DMS53 (cell line): ENCODE measurements at regions not wholly inside any gene's neighbourhood (a gene's known extent, or its start where the extent isn't known, plus 50 kb on each side); places are given as distances from the start of the nearest gene placed in this dataset.

Source experiments
- DNase-seq: peaks from one replicate; lab custom pipeline; 2025; lab: John Stamatoyannopoulos, UW

DNA sequence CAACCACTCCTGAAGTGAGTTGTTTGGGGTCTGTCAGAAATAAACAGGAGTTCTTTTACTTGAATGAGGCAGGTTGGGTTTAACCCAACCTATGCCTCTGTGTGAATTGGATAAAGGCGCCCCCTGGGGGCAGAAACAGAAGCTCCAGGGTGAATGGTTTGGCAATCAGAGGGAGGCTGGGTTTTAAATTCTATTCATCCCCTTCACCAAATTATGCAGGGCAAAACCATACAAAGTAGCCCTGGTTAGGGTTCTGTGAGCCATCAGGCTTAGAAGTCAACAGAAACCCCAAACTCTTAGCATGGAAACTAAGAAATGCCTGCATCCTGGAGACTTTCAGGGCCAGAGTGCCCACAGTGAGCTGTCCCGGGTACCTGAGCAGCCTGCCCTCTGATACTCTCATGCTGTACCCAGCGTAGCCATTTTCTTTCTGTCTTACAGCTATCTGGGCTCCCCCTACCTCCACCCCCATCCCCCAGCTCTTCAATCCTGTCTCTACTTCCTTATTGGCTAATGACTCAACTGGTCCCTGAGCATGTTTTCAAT lies 241.5 kb downstream of the ICOS start:
- DNase-seq: peak; percentile 55

GRCh38 chr2:204180649-204181048 lies 244.1 kb downstream of the ICOS start:
- DNase-seq: peak; percentile 63

- DNase-seq: no peak
Measured at GRCh38 chr2:204183608-204184007, 247.0 kb downstream of the ICOS start.

DNA sequence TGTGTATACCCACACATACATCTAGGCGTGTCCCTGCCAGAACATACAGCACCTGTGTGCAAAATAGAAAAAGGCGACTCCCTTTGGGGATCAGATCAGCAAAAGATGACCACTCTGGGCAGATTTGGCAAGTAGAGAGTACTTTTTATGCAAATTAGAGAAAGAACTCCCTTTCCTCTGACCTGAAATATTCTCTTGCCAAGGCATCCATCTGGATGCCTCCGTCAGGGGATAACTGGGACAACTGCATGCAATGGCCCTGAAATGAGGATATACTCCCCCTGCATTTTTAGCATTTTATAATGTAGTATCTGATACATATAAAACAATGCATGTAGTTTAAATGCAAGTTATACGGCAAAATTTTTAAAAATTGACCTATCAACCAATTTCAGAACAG lies 247.7 kb downstream of the ICOS start:
- no peak for DNase-seq

- DNase-seq: peak; percentile 85
Measured at GRCh38 chr2:204187229-204188083, 250.9 kb downstream of the ICOS start.

DNA sequence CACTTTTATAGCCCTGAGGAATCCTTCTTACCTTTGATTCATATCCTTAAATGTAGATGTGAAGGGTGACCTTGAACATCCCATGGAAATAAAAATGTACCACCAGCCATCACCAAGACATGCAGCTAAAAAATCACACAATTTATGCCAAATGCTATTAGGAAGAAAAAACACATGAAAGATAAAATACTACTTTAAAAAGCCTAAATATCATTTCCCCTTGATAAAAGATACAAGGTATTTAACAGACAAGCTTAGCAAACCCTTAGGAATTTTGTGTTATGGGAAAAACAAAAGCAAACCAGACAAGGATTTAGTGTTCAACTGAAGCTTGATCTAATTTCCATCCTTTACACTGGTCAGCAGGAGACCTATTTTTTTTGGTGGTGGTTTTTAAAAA lies 255.0 kb downstream of the ICOS start:
- no peak for DNase-seq

DNA sequence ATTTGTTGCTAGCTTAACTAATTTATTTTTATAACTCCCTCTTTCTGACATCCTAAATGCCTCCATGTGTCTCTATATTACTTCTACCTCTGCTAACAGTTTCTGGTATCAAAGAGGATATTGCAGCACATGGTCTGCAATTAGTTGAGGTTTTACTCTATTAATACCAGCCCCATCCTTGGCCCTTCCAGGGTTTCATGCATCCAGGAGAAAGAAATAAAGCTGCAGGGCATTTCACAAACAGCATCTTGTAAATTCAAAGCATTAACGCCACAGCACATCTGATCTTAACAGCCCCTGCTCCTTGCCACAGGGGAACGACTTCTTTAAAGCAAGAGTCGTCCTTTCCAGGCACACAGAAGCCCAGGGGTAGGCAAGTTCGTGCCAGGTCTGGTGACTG lies 258.9 kb downstream of the ICOS start:
- DNase-seq: no peak

DNA sequence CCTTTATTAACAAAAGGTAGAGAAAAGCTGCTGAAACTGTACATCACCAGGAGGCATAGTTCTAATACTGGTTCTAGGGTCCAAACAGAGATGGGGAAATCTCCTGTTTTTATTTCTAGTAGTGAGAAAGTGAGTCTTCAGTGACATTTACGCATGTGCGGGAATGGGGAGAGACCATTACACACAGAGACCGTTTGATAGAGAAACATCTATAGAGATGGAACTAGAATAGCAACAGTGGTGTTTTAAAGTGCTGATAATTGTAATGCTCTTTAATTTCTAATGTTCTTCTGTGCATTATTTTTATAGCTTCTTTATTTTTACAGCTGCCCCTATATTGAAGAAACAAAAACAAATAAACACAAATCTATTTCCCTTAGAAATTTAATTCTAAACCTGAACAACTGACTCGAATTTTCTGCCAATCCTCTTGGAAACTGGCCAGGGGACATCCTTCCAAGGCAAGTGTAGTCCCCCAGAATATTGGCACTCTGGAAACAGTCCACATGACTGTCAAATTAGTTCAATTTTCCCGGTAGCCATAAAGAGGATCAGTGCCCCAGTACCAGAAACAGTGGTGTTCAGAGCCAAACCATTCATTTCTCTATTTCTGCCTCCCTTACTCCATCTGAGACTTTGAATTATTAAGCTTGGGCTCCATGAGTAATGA lies 260.9 kb downstream of the ICOS start:
- no peak for DNase-seq

DNA sequence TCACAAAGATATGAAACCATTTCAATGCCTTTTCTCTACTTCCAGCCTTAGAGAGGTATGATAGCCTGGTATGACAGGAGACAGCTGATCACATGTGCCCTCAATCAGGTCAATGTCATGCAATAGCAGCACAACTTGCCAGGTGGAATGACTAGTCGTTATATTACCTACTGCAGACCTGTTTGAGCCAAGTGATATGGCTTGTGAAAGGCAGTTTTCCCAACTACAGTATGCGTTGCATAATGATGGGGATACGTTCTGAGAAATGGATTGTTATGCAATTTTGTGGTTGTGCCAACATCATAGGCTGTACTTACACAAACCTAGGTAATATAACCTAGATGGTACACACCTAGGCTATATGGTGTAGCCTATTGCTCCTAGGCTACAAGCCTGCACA lies 262.8 kb downstream of the ICOS start:
- DNase-seq: no peak

- no peak for DNase-seq
Measured at GRCh38 chr2:204201507-204201906, 264.9 kb downstream of the ICOS start.

DNA sequence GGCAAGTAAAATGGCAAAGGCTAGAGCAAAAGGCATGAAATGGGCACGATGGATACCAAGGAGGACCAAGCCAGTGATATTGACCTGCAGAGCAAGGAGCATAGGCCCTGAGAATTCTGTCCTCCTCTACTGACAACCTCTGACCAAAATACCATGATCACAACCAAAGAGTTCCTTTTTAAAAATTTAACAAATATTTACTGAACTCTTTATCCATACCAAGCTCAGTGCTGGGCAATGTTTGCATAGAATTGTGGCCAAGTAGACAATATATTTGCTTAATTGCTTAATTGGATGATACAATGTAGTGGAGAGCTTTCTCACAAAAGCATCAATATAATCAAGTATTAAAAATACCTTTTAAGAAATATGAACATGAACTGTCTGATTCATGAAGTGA lies 265.7 kb downstream of the ICOS start:
- no peak for DNase-seq

DNA sequence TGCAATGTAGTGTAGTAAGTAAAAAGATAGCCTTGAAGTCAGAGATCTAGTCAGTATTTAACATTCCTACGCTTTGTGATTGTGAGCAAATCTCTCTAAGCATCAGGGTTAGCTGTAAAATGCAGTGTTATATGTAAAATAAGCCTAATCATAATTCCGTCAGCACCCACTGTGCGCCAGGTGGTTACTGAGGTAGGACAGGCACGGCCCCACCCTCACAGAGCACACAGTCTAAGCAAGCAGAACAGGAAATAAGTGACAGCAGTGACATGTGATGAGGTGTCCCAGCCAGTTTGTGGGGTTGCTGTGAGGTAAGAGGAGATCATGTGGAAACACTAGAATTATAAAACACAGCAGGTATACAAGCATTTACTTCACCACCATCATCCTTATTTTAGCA lies 267.1 kb downstream of the ICOS start:
- DNase-seq: peak; percentile 21

DNA sequence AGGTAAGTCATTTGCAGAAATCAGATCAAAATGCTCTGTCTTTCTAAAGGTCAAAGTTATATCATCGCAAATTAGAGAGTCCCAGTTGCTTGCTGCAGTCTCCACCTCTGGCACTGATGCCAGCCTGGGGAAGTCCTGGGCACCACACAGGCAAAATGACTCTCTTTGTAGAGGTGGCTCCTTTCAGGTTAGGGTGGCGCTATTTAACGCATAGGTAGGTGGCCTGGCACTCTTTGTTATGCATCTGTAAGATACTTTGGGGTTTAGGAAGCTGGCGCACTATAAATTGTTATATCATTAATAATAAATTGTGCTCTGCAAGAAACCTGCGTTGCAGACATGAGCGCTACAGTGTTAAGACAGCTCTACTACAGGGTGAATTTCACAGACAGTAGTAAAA lies 268.5 kb downstream of the ICOS start:
- DNase-seq: no peak

DNA sequence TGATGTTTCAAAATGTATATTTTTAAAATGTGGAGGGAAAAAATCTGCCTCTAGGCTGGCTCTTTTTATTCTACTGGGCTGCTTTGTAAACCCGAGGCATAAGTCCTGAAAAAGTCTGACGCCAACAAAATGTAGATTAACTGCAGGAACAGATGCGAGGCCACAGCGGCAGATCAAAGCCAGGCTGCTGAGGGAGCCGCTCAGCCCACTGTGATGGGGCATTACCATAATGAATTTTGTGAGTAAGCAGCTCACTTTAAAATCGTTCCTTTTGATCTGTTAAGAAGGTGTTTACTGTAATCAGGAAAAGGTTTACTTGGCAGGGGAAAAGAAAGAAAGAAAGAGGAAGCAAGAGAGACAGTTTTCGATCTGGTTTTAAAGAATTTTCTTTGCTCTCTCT lies 269.0 kb downstream of the ICOS start:
- no peak for DNase-seq

GRCh38 chr2:204207866-204208265 lies 271.3 kb downstream of the ICOS start:
- DNase-seq: no peak

DNA sequence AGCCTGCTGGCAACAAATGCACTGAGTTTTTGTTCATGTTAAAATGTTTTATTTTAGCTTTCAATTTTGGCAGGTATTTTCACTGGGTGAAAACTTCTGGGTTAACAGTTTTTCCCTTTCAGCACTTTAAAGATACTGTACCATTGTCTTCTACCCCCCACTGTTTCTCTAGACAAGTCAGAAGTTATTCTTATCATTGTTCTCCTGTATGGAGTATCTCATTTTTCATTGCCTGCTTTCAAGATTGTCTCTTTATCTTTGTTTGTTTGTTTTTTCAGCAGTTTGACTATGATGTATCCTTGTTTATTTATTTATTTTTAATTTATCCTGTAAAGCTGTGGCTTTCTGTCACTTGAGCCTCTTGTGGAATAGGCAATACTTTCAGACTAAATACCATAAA lies 277.0 kb downstream of the ICOS start:
- no peak for DNase-seq

GRCh38 chr2:204218040-204218439 lies 281.5 kb downstream of the ICOS start:
- no peak for DNase-seq

DNA sequence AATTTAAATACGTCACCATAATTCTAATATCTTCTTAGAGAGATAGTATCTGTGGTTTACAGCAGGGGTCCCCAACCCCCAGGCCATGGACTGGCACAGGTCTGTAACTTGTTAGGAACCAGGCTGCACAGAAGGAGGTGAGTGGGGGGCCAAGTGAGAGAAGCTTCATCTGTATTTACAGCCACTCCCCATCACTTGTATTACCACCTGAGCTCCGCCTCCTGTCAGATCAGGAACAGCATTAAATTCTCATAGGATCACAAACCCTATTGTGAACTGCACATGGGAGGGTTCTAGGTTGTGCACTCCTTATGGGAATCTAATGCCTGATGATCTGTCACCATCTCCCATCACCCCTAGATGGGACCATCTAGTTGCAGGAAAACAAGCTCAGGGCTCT lies 282.6 kb downstream of the ICOS start:
- no peak for DNase-seq

GRCh38 chr2:204220896-204221295 lies 284.3 kb downstream of the ICOS start:
- peak; percentile 8 for DNase-seq

GRCh38 chr2:204223046-204223445 lies 286.5 kb downstream of the ICOS start:
- no peak for DNase-seq

DNA sequence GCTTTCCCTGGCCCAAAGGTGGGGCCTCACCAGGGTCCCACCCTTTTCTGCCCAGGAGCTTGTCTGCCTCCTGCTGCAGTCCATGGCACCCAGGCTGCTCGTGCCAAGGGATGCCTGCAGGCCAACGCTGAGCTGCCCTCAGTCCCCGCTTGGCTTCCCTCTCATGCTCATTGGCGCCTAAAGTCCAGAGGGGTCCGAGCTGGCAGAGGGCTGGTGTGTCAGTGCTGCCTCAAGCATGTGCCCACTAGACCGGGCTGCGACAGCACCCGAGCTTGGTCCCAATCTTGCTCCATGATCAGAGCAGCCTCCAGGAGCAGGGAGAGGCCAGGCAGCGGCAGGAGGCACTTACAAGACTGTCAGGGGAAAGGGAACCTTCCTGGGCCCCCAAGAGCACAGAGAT lies 287.0 kb downstream of the ICOS start:
- no peak for DNase-seq

GRCh38 chr2:204225671-204226073 lies 289.1 kb downstream of the ICOS start:
- peak; percentile 16 for DNase-seq

DNA sequence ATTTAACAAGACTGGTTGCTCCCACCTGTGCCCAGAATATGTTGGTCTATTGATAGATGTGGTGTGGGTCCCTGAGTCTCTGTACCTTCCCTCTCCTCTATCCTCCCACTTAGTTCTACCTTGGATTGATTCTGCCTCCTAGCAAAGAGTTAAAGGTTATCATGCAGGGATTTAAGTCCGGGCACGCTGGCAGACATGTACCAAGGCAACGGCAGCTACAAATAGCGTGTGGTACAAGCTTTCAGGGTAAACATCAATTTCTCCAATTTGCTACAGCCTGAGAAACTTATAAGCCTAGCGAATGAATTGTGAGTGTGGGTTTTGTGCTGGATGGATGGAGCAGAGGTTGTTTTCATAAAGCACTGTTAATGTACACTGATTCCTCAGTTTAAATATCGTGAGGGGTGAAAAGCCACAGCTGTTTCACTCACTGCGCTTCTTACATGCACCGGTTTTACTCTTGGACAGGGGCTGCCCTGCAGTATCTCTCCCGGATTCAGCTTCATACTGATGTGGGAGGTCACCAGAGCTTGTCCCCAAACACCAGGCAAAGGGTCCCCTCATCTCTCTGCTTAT lies 289.8 kb downstream of the ICOS start:
- no peak for DNase-seq
